HL-60 (cell line): ENCODE measurements at regions not wholly inside any gene's neighbourhood (a gene's known extent, or its start where the extent isn't known, plus 50 kb on each side); places are given as distances from the start of the nearest gene placed in this dataset.

Experiments used
- DNase-seq, 2 experiments: peaks; one replicate each; pipeline ENCODE4 v3.0.0-alpha.2; 2010 to 2020; ENCODE audit warnings: low read depth in 1 of 2, low spot score in 1 of 2
- H3K27ac ChIP-seq: fragments of 250-450 bp; sonication (Bioruptor Pico); replicated peaks from 2 replicates; pipeline ENCODE4 v1.5.1; 2020; ENCODE audit warnings: mild to moderate bottlenecking, moderate library complexity
- H3K27me3 ChIP-seq: fragments of 250-450 bp; sonication (Bioruptor Pico); 2 replicates; pipeline ENCODE4 v1.5.1; 2021; ENCODE audit warnings: mild to moderate bottlenecking, moderate library complexity; ENCODE audit not compliant: insufficient read depth, poor library complexity, severe bottlenecking
- H3K4me3 ChIP-seq: replicated peaks from 2 replicates; pipeline ENCODE4 v1.5.1; 2011; ENCODE audit warnings: mild to moderate bottlenecking, control low read depth, low read length; ENCODE audit not compliant: insufficient read depth
- GABPA ChIP-seq: IDR thresholded peaks from 2 replicates; pipeline ENCODE4 v1.6.1; 2012; ENCODE audit warnings: low read depth
- POLR2AphosphoS5 ChIP-seq: IDR thresholded peaks from 2 replicates; pipeline ENCODE4 v1.6.1; 2012; ENCODE audit warnings: low read depth
- REST ChIP-seq: IDR thresholded peaks from 2 replicates; pipeline ENCODE4 v1.6.1; 2012; ENCODE audit warnings: low read depth; ENCODE audit not compliant: insufficient replicate concordance
- SPI1 ChIP-seq: IDR thresholded peaks from 2 replicates; pipeline ENCODE4 v1.6.1; 2012; ENCODE audit warnings: low read depth, mild to moderate bottlenecking, borderline replicate concordance
- TF ChIP-seq, protein P1 (sequence below): IDR thresholded peaks from one replicate; pipeline ENCODE4 v1.5.1; 2011; ENCODE audit warnings: low read length, control low read depth, inconsistent platforms; ENCODE audit not compliant: insufficient read depth

- no peak for DNase-seq
Measured at GRCh38 chr13:60690604-60691003, 293.6 kb downstream of the TDRD3 start.

DNA sequence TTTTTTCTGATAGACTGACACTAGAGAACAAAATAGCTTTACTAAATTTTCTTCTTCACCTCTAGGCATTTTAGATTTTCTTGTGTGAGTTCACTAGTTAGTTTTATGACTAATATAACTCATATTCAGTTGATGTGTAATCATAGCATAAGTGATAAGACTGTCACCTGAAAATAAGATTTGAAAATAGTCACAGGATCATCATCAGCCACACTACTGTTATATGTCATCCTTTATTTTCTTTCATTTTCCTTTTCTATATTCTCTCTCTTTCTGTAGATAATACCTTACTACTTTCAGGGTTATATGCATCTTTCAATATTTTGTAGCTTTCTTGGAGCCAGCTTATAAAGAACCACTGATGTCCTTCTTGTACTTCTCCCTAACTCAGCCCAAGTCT is 292.6 kb downstream of the TDRD3 start:
- H3K27me3 ChIP-seq: no peaks in the 10 kb centered on the region
- DNase-seq: no peak
- H3K27ac ChIP-seq: no peak overlapping the region
- no peak overlapping the region for H3K4me3 ChIP-seq
- TF ChIP-seq SPI1 (no peak), GABPA (no peak), POLR2AphosphoS5 (no peak), REST (no peak)
- TF ChIP-seq, protein P1, sequence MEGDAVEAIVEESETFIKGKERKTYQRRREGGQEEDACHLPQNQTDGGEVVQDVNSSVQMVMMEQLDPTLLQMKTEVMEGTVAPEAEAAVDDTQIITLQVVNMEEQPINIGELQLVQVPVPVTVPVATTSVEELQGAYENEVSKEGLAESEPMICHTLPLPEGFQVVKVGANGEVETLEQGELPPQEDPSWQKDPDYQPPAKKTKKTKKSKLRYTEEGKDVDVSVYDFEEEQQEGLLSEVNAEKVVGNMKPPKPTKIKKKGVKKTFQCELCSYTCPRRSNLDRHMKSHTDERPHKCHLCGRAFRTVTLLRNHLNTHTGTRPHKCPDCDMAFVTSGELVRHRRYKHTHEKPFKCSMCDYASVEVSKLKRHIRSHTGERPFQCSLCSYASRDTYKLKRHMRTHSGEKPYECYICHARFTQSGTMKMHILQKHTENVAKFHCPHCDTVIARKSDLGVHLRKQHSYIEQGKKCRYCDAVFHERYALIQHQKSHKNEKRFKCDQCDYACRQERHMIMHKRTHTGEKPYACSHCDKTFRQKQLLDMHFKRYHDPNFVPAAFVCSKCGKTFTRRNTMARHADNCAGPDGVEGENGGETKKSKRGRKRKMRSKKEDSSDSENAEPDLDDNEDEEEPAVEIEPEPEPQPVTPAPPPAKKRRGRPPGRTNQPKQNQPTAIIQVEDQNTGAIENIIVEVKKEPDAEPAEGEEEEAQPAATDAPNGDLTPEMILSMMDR: no peak

More at GRCh38 chr13:60690604-60691003, 293.6 kb downstream of the TDRD3 start:
- no peaks in the 10 kb centered on the region for H3K27me3 ChIP-seq
- H3K27ac ChIP-seq: no peak overlapping the region
- TF ChIP-seq REST (no peak), GABPA (no peak), SPI1 (no peak), POLR2AphosphoS5 (no peak)
- TF ChIP-seq, protein P1: no peak
- H3K4me3 ChIP-seq: no peak overlapping the region

DNA sequence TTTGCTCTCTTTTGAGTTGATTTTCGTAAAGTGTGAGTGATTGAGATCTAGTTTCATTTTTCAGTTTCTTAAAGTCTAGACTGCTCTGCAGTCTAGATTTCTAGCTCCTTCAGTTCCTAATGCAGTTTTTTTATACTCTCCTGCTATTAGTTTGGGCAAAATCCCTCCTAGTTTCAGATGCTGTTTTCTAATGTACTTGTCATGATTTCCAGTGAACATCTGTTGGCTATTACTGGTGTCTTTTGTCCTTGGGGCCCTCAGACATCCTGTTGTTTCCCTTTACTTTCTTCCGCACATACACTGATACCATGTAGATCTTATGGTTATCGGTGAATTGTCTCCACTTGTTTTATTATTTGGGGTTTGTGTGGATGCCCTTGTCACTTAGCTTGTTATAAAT is 292.1 kb downstream of the TDRD3 start:
- no peak overlapping the region for H3K4me3 ChIP-seq
- TF ChIP-seq REST: no peak
- no peak overlapping the region for H3K27ac ChIP-seq
- no peak for DNase-seq
- H3K27me3 ChIP-seq: no peaks in the 10 kb centered on the region
